SHP77 treated with DMSO at 0.1 percent for 48 hours (cell line): ENCODE measurements at regions not wholly inside any gene's neighbourhood (a gene's known extent, or its start where the extent isn't known, plus 50 kb on each side); places are given as distances from the start of the nearest gene placed in this dataset.

Experiments used
- DNase-seq: peaks from one replicate; lab custom pipeline; 2025; lab: John Stamatoyannopoulos, UW

DNA sequence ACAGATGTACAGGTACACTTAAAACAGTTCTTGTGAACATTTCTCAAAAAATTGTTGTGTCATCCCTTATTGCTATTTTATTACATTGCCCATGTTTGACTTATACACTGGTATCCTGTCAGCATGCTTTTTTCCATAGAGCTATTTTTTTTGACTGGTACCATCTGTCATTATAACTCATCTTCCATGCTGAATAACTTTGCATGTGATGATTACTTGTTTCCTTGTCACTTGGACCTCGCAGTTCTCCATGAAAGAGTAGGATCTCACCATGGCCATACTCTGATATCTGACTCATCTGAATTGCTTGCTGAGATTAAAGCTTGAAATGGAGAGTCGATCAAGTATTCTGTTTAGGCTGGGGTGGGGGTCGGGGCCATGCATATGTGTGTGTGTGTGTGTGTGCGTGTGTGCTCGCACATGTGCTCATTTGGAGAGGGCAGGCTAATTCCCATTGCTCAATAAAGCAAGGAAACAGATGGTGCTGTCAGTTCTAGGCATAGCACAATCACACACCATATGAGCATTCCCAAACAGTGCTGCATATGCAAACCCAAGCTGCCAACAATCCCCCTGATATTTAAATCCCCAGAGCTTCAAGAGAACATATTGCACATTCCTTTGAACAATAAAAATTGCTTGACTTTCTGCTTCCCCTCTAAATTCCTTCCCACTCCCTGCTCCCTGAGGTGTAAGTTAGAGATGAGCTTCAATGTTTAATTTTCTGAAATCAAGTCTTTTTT lies 62.9 kb downstream of the NHLRC3 start:
- DNase-seq = no peak

DNA sequence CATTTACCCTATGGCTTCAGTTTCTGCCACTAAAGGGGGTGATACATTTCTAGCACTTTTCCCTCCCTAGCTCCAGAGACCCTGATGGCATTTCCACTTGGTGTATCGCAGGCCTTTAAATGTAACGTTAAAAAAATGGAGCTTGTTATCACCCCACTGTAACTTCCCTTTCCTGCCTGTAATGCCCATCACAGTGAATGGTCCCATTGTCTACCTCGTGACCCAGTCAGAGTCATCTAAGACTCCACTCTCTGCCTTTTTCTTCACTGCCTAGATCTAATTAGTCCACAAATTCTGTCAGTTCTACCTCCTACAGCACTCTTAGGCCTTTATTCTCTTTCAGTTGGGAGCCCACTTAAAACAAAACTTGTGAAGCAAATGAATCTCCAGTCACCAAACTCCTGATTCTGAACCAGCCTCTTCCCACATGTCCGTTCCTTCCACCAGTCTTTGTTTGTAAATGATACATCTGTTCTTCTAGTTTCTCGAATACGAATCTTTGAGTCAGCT lies 64.8 kb downstream of the NHLRC3 start:
- DNase-seq = no peak

DNA sequence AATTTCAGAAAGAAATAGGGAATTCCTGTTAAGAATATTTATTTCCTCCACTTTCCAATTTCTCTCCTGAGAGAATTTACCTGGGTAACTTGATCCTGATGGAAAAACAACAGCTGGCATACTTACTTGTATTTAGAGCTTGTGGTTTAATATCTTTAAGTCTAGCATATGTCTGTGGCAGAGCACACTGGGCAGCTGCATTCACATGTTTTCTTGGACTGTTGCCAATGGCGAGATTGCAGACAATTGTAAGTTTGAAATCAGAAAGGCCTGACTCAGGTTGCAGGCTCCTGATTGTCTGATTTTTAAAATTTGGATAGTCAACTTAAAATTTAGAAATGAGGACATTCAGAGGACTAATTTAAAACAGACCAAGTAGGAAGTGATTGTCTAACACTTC lies 66.9 kb downstream of the NHLRC3 start:
- DNase-seq = peak; percentile 49

DNA sequence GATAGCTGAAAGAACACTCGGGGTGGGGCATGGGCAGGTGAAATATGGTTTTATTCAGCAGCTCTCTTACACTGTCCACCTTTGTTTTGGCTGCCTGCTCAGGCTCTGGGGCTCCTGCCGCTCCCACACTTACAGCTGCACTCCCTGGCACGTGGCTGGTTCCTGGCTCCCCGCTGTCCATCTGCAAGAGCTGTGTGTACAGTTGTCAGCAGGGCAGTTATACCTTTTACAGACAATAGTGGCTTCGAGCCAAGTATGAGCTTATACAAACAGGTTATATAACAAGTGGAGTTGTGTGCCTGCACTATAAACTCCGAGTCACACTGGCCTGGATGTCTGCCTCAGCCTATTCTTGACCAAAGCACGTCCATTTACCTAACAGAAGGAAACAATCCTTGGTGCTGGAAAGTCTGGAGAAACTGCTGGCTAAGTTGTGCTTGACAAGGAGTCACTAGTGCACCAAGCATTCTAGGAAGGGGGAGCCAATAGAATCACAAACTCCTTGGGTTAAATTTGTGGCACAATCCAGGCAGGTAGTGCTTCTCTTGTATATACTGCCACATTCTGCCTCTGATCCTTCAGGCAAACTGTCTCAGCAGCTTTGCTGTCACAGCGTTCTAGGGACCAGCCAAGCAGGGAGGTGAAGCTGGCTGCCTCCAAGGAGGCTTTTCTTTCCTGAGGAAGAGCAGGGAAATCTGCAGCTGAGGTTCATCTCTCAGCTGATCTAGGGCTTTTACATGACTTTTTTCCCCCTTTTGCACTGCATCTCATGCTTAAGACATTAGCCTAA lies 68.2 kb downstream of the NHLRC3 start:
- peak; percentile 72 for DNase-seq

DNA sequence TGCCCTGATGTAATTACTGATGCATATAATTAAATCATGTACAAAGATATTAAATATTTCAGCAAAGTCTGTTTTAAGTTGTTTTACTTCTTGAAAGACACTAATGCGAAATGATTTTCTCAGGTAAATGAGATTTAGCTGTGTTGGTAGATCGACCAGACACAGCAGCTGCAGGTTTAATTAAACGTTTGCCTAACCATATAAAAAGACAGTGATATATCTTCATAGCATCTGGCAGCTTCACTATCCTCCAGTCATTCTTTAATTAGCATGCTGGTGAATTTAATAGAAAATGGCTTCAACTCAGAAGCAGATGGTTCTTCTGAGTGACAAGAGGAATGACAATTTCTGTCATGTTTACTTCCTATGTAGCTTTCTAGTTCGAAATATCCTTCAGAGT lies 69.3 kb downstream of the NHLRC3 start:
- peak; percentile 9 for DNase-seq

DNA sequence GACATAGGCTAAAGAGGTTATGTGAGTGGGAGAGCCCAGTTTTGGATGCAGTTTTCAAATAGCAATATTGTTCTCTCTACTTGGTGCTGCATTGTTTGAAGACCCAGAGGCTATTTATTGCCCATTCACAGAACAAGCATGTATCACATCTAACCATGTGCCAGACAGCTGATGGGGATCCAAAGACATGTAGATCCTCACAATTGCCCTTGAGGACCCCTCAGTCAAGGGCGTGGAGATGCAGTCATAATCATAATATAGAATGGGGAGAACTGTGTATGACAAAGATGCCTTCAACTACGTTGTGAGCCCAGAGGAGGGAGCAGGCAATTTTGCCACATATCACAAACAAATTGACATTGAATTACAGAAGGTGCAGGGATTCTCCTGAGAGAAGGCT lies 70.5 kb downstream of the NHLRC3 start:
- no peak for DNase-seq

DNA sequence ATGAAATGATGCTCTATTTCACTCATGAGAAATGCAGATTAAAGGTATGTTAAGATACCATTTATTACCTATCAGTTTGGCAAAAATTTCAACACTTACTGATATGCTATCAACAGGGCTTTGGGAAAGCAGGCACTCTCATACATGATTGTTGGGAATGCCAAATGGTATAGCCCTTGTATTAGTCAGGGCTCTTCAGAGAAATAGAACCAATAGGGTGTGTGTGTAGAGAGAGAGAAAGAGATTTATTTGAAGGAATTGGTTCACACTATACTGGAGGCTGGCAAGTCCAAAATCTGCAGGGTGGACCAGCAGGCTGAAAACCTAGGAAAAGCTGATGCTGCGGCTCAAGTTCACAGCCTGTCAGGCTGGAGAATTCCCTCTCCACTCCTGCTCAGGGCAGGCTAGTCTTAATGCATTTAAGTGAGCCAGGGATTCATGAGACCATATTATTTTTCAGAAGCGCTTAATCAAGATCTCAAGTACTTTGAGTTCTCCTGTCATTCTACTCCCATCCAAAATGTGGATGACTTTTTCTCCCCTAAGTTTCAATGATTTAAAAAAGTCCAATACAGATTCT lies 72.4 kb downstream of the NHLRC3 start:
- DNase-seq = no peak

DNA sequence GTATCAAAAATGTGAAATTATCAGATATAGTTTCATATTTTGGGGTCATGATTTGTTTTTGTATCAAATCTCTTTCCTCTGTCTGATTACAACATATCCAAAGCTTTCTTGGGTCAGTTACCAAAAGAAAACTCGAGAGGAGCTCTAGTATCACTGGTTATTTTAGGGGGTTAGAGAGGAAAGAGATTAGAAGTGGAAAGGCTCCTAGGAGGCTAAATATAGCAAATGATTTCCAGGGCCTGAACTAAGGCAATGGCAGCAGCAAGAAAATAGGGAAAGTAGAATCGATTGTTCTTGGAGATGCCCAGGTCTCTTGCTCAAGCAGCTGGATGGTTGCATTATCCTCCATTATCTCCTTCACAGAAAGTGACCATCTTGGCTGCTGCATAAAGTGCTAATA lies 72.9 kb downstream of the NHLRC3 start:
- no peak for DNase-seq

DNA sequence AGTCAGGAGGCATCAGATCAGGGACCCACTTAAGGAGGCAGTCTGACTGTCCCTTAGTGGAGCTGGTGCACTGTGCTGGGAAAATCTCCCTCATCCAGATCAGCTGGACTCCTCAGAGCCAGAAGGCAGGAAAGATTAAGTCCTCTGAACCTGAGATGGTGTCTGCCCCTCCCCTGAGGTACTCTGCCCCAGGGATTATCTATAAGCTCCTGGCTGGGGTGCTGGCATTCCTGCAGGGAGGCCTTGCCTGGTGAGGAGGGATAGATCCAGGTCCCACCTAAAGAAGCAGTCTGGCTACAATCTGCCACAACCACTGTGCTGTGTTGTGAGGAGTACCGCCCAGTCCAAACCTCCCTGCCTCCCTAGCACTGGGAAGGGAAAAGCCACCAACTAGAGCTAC lies 81.2 kb downstream of the NHLRC3 start:
- no peak for DNase-seq

DNA sequence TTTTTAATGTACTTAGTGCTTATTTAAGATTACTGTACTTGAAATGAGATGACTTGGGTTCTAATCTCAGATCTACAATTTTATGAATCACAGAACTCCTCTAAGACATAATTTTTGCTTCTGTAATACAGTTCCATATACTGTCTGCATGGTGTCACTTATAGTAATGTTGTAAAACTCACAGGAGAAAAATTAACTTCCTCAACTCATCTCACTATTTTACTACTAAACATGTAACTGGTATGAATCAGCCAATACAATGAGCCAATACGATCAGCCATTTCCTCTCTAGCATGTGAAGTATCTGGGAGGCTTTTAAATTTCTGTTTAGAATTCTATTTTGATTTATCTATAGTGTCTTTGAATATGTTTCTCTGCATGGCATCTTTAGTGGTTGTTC lies 85.3 kb downstream of the NHLRC3 start:
- no peak for DNase-seq

DNA sequence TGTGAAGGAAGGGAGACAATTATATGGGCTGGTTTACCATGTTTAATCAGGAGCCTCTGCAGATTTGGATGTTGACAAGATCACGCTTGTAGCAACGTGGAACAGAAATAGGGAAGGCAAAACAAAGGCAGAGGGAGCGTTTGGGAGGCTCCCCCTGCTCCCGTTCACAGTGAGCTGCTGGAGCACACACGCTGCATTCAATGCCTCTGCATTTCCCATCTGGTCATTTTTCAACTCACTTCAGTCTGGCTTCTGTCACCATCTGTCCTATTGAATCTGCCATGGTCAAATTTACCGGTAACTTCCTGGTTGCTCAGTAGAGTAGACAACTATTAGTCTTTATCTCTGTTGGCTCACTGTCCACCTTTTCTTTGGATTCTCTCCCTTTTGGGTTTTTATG lies 91.0 kb downstream of the NHLRC3 start:
- DNase-seq = no peak

DNA sequence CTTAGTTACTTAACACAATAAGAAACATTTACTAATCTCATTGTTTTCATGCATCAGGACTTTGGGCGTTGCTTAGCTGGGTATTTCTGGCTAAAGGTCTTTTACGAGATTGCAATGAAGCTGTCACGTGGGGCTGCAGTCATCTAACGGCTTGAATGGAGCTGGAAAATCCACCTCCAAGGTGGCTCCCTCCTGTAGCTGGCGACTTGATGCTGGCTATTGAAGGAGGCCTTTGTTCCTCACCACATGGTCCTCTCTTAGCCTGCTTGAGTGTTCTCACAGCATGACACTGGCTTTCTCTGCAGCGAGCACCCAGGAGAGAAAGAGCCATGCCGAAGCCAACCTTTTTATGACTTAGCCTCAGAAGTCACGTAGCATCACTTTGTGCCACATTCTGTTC lies 92.0 kb downstream of the NHLRC3 start:
- no peak for DNase-seq

DNA sequence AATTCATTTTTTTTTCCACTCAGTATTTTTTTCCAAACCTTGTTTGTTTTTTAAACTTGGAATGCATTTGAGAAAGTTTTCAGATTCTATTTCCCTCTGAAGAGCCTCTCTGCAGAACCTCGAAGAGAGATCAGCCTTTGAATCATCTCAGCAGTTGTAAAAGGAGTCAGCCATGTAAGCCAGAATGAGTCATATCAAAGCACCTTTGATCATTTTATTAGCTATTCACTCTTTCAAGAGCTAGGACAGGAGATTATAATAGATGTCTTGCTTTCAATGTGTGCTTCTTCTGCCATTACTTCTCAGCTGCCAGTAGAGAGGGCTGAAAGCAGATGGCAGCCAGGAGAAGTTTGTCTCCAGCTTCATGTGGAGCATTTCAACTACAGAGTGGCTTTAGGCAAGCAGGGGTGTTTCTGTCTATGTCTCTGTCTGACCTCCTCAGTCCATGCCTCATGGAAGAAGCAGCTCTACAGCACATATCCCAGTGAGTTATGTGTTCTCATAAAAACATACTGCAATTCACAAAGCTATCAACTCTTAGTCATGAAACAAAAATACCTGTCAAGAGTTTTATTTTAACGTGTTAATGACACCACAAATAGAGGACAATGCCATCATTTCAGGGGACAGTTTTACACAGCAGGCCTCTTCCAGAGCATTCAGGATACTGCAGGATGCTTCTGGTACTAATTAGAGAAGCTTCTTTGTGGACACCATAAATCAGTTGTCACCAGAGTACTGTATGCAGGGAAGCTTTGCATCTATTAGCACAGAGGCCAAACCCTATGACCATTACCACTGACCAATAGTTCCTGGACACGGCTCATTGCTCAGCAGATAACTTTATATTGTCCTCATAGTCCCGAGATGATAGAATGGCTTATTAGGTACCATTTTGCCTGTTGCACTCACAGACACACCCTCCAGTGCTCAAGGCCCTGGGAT lies 94.3 kb downstream of the NHLRC3 start:
- no peak for DNase-seq

DNA sequence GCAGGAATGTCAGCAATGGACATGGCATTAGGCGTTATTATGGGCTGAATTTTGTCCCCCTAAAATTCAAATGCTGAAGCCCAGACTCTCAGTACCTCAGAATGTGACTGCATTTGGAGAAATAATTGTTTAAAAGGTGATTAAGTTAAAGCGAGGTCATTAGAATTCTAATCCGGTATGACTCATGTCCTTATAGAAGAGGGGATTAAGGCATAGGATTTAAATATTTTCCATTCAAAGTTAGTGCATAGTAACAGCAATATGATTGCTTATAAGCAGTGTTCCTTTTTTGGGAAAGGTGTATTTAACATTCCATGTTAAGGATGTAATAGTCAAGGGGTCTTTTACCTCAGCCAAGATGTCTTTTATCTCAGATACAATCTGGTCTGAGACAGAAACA lies 95.5 kb downstream of the NHLRC3 start:
- DNase-seq = no peak

DNA sequence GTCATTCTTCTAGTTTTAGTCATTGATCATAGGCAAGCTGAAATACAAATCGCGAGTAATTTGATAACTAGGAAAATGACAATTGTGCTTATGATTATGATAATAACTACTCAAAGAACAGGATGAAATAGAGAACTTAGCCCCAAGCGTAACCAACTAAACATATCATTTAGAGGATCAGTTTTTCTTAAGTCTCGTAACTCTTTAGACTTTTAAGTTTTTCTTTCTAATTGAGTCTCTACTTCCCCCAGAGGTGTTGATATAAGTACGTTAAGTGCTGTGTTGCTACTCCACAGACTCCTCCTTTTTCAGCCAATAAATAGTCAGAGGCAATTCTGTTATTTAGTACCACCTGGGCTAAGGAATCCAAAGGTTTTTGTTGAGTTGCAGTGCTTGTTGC lies 96.3 kb downstream of the NHLRC3 start:
- no peak for DNase-seq

DNA sequence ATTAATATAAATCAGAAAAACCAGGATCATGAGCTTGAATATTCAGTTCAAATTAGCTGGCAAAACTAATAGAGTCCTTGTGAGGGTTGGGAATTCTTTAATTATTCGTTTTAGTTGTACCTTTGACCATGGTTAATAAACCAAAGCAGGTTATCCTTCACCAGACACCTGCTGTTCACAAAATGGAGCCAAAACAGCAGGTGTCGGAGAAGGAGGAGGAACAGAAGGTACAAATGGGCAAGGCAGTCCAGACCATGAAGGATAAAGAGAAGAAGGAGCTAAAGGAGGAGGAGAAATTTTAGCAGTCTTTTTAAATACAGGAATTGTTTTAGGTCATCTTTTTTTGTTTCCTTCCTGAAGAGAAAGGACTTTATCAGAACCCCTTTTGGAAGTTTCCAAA lies 106.1 kb downstream of the NHLRC3 start:
- no peak for DNase-seq

DNA sequence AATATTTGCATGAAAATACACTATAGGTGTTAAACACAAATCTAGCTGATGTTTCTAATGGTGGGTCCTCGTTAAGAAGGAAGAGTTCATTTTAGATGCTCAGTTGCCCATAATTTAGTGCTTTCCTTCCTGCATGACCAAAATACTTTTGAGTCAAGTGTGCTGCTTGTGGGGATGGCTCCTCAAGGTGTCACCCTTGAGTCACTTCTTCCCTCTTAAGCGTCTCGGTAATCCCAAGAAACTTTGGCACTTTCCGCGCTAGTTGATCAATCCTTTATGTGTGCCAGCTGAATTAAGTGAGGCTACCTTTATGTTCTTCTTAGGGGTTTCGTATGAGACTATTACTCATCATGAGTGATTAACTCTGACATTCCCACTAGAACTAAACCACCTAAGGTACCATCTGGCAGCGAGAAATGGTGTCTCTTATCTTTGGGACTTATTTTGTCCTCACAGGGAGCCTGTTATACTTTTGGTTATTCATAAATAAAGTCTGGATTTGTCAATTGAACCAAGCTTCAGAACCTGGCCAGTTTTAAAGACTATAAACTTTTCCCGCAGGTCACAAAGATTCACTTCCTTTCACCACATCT lies 106.8 kb downstream of the NHLRC3 start:
- no peak for DNase-seq

DNA sequence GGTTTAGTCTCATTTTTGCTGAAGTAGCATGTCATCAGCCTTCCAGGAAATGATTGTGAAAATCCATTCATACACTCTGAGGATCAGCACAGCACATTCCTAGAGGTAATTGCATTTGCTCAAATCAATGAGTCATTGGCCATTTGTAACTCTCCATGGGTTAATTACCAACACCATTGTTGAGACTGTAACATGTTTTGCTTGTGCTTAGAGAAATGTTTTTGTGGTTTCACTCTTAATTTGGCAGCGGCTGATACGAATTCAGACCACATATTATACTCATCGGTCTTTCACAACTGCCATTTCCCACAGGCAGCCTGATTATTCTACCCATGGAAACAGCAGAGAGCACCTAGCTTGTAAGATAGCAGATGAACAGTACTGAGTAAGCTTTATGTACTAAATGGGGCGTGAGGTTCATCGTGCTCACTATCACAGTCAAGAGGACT lies 110.3 kb downstream of the NHLRC3 start:
- DNase-seq = no peak

DNA sequence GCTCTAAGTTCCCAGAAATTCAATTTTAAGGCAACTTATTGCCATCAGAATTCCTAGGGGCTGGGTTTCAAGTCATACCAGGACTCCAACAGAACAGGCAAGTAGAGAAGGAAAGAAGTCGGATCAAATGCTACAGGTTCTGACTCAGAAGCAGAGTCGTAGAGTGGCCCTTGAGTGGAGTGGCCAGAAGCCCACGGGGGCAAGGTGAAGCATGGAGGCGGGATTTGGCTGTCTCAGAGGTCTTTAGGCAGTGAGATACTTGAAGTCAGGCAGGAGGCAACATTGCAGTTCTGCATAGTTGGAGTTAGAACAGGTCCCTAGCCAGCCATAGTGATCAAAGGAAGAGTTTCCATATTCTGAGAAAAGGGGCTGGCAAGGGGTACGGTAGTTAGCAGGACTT lies 111.6 kb downstream of the NHLRC3 start:
- DNase-seq = no peak

DNA sequence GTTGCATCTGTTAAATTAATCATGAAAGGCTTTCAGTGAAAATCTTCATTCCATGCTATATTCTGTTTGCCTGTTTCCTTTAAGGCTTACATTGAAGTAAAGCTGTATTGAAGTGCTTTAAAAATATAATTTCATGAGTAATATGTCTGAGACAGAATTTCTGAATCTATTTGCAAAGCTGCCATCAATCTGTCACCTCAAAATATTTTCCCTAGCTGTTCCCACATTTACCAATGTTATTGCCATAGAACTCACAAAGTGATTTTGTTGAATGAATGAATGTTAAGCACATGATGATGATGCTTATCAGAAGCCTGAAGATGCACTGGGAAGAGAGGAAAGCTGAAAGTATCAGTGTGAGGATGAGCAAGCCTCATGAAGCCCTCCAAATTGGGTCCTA lies 115.8 kb downstream of the NHLRC3 start:
- no peak for DNase-seq

DNA sequence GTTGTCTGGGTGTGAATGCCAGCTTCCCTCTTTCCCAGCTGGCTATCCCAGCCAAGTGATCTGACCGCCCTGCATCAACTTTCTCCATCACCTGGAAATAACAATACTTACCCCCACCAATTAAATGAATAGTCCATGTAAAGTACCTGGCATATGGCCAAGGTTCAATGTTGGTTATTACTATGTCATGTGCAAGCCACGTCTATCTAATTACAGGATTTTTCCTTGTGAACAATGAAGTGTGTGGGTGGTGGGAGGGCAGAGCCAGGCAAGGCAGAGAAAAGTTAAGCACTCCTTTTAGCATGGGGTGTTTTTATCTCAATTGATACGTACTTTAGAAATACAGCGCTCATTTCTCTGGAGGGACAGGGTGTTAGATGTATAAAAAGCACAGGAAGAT lies 121.1 kb downstream of the NHLRC3 start:
- no peak for DNase-seq
